ENCODE measurements at regions not wholly inside any gene's neighbourhood (a gene's known extent, or its start where the extent isn't known, plus 50 kb on each side); places are given as distances from the start of the nearest gene placed in this dataset.

GRCh38 chr1:166383137-166383536, 216.3 kb upstream of the FAM78B start:
- TF ChIP-seq CTCF (IDR thresholded peaks at IDR 0.05; ENCODE audit: low read length) (no peak), EZH2phosphoT487 (IDR thresholded peaks at IDR 0.05; ENCODE audit: low read length) (no peak)

All from MM.1S (cell line).